ENCODE measurements at regions not wholly inside any gene's neighbourhood (a gene's known extent, or its start where the extent isn't known, plus 50 kb on each side); places are given as distances from the start of the nearest gene placed in this dataset.
"Not testable (repeated sequence)": the region's sequence is repeated elsewhere in the genome, so short reads cannot be mapped to it uniquely, and the experiment has no call there.

DNA sequence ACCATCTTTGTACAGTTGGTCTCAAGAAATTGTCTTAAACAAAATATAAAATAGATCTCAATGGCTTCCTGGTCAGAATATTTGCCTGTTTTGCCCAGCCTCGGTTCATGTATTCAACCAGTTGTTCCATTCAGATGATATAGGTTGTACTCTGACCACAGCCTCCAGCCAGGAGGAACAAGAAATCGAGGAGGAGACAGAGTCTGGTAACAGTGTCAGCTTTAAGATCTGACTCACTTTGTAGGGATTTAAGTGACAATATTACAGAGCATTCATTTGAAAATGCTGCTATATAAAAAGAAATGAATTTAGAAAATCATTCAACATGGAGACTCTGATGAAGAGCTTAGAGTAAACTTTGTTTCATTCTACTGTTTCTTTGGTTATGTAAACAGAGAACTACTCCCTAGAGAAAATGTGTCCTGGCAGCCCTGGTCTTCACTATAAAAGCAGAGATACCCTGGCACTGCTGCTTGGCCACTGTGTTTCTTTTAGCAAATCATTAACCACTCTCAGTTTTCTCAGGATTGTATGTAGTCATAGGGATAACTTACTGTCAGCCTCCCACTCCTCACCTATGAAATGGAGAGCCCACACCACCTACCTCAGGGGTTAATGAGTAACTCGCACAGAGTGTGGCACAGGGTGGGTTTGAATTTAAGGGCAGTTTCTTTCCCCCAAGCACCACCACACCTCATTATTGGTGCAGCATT lies 53.5 kb downstream of the PAGE2 start:
- no peak for DNase-seq

DNA sequence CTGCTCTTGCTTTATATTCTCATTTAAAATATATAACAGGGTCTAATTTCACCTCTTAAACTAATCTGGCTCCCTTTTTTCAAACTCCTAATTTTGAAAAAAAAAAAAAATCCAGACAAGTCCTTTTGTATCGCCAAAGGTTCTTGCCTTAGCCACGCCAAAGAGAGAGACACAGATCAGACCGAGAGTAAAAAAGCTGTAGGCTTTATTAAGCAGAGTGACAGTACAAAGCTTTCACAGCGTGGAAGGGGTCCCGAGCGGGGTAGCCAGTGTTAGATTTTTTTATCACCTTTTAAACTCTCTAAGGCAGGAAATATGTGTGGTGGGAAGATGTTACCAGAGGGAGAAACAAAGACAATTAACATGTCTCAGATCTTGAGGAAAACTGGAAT lies 54.1 kb downstream of the PAGE2 start:
- no peak for DNase-seq

DNA sequence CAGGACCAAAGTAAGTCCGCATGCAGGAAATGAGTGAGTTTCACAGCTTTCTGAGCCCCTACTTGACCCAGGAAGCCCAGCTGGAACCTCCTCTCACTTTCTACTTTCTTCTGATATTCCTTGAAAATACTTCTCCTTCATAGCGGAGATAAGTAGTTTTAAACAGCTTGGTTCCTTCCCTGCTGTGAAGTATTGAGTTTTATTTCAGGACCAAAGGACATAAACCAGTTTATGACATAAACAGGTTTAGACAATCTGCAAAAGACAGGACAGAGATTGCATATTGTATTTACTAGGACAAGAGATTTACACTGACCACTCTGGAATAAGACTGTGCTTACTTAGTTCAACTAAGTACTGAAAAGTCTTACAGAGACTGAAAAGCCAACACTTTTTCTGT lies 54.8 kb downstream of the PAGE2 start:
- no peak for DNase-seq

DNA sequence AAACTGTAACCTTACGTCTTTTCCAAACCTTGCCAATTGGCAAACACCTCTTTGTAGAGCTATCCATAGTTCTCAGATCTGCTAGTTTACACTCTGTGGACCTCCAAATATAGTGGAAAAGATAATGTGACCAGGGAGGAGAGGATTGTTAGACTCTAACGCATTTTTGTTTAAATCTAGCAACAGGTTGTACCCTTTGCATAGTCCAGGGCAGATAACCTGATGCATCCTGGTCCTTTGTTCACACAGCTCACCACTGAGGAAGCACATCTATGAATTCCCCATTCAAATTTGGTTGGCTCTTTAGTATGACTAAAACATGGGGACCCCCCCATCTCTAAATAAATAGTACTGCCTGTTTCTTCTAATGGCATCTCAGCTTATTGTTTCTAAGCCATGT lies 55.9 kb downstream of the PAGE2 start:
- no peak for DNase-seq

DNA sequence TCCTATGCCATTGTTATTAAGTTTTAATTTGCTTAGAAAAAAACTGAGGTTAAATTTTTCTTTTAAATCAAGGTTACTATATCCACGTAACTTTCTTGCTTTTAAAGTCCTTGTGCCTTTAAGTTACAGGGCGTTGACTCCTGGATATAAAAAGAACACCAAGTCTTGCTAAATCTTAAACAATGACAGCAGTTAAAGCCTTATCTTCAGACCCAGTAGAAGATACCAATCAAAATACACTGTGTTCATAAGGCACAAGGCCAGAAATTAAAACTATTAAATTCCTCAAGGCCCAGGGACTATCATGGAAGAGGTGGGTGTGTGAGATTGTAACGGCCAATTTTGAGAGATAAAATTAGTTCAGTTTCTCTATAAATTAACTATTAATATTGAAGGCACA lies 60.4 kb downstream of the PAGE2 start:
- DNase-seq: no peak

DNA sequence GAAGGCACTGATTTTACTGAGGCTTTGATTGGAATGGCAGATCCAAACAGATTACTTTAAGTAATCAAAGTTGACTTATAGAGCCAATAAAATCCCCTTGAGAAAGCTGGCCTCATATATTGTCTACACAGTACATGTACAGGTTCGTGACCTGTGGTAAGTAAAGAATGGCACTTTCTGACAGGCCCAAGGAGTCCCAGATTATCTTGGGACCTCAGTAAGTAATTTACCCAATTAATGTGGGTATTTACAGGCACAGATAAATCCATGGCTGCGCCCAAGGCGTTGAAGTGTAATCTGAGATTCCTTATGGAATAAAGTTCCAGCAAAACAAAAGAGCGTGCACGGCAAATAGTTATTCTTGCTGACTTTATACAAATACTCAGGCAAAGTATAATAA lies 62.4 kb downstream of the PAGE2 start:
- DNase-seq: no peak

DNA sequence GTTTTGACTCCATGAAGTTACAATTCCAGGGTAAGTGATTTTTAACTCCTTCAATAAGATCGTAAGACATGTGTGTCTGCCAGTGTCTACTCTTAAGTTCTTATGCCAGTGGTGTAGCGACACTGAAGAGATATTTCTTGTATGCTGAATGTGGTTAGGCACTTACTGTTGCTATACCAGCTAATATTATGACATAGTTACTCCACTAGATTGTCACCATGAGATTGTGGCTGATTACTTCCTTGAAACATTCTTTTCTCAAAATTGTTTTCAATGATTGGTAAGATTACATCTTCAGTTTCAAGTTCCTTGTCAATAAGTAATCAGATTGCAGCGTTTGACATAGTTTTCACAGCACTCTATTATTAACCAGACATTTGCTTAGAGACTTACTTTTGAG lies 60.6 kb upstream of the PAGE5 start:
- DNase-seq: no peak

DNA sequence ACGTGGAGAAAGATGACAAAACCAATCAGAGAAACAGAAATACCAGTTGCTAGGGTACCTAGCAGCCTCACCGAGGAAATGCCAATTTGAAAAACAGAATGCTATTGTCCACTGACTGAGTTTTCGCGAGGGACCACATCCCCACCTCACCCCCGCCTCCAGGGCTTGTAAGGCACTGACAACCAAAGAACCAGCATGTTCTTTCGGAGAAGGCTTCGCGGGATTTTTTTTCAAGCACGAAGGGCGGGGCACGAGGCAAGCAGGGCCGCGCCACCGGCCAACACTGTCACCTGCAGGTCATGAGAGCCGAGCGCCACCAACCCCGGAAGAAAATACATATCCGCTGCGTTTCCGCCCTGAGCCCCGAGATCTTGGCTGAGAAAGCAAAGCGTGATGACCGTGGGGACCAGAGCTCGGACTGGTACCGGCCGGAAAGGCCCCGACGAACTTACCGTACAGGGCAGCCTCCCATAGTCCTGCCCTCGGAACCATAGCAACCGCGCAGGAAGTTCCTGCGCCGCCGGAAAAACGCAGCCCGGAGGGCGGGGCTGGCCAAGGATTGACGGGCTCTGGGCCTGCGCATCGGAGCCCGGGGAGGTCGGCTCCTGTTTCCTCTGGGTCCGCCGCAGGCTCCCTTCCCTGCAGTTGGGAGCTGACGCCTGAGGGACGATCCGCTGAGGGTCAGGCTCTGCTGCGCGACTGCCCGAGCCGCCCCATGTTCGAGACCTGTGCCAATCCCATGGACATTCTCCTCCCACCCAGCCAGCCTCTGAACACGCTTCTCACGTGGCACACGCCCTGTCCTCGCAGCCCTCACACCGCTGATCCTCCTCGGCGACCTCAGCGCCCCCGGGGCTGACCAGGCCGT lies 59.2 kb upstream of the PAGE5 start:
- peak; percentile 95 for DNase-seq

DNA sequence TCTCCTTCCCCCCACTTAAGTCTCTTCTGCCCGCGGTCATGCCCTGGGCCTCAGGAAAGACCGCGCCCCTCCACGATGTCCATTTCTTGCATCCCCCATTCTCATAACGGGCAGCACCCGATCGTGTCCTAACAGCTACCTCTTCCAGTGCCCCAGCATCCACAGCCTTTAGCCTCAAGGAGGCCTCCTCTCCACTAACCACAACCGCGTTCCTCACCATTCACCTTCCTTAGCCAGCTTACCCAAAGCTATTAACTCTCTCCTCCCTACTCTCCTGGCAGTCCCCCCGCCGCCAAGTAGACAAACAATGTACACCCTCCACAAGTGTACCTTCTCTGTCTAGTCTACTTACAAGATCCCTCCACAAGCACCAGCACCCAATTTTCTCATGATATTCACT lies 58.6 kb upstream of the PAGE5 start:
- peak; percentile 38 for DNase-seq

DNA sequence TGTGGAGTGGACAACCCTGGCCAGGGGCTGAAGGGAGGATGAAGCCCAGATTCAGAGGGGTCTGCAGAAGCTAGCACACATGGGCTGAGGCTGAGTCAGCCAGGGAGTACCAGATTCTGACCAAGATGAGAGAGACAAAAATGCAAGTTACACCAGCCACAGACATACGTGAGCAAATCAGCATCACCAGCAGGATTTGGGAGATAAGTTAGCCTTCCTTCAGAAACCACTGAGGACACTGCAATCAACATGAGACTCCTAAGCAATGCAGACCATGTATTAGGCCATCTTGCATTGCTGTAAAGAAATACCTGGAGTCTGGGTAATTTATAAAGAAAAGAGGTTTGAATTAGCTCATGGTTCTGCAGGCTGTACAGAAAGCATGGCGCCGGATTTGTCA lies 57.0 kb upstream of the PAGE5 start:
- DNase-seq: no peak

DNA sequence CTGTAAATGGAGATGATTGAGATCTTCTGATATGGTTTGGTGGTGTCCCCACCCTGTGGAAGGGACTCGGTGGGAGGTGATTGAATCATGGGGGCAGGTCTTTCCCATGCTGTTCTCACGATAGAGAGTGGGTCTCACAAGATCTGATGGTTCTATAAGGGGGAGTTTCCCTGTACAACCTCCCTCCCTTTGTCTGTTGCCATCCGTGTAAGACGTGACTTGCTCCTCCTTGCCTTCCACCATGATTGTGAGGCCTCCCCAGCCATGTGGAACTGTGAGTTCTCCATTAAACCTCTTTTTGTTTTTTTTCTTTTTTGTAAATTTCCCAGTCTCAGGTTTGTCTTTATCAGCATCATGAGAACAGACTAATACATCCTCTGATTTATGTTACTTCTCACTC lies 55.1 kb upstream of the PAGE5 start:
- not testable (repeated sequence) for DNase-seq

DNA sequence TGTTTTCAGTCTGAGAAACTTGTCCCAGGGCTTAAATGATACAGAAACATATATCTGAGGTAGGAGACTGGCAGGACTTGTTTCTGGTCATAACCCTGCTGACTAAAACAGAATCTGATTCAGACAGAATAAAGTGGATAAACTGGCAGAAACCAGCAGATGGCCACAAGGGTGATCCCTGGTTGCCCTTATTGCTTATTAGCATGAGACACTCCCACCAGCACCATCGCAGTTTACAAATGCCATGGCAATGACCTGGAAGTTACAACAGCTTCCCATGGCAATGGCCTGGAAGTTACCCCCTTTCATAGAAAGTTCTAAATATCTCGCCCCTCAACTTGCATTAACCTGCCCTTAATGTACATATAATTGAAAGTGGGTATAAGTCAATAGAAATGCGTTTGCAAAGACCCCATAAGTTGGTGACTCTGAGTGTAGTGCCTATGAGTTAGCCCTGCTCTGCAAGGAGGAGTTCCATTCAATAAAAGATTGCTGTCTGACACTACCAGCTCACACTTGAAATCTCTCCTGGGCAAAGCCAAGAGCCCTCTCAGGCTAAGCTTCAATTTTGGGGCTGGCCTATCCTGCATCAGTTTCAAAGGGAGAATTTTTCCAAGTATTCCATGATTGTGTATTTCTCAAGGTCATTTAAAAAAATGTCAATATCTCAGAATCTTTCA lies 52.9 kb upstream of the PAGE5 start:
- DNase-seq: no peak

DNA sequence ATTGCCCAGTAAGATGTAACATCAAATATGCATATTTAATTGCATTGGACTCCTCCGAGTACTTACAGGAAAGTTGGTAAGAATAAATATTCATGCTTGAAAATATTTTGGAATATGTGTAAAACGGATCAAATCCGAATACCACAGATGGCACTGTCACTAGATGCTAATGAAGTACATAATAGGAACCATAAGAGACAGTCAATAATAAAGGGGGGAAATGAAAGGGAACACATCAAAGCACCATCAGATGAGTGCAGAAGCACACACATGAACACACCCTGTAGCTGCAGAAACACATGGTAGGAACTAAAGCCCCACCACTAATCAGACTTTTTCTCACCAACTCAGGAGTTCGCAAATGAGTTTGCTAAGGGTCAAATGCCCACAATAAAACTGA lies 52.2 kb upstream of the PAGE5 start:
- DNase-seq: no peak

DNA sequence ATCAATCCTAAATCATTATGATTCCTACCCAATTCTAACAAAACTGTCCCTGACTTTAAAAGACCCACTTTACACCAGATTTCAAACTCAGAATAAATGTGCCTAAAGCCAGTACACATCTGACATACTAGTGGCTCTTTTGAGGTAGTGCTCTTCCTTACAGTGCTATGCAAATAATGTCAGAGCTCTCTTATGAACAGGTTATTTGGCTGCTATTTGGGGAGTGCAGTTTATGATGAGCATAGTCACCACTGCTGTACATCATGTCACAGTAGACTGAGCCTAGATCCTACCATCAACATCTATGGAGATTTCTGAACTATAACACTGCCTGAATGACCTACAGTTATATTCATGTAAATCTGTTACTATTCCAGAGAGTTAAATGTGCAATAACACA lies 50.4 kb upstream of the PAGE5 start:
- DNase-seq: no peak
